Hepatocyte (in vitro differentiated cells): ENCODE measurements at regions not wholly inside any gene's neighbourhood (a gene's known extent, or its start where the extent isn't known, plus 50 kb on each side); places are given as distances from the start of the nearest gene placed in this dataset.

Experiments
- DNase-seq: peaks from one replicate; pipeline ENCODE4 v3.0.0-alpha.2; 2016; ENCODE audit warnings: low spot score
- H2AFZ ChIP-seq: fragments of 200-600 bp; sonication (generic); 2 replicates; pipeline ENCODE4 v1.6.0; 2016; ENCODE audit warnings: antibody characterized with exemption, mild to moderate bottlenecking
- H3K27ac ChIP-seq: fragments of 200-600 bp; sonication (generic); 2 replicates; pipeline ENCODE4 v1.5.1; 2016; ENCODE audit warnings: mild to moderate bottlenecking
- H3K27me3 ChIP-seq: fragments of 200-600 bp; sonication (generic); 2 replicates; pipeline ENCODE4 v1.6.1; 2016
- H3K36me3 ChIP-seq: fragments of 200-600 bp; sonication (generic); replicated peaks from 2 replicates; pipeline ENCODE4 v1.5.1; 2016; ENCODE audit warnings: low read depth; ENCODE audit not compliant: insufficient read depth
- H3K4me1 ChIP-seq: fragments of 200-600 bp; sonication (generic); 2 replicates; pipeline ENCODE4 v1.5.1; 2016; ENCODE audit warnings: mild to moderate bottlenecking, moderate library complexity; ENCODE audit not compliant: insufficient read depth
- H3K4me2 ChIP-seq: fragments of 200-600 bp; sonication (generic); 2 replicates; pipeline ENCODE4 v1.6.0; 2016
- H3K4me3 ChIP-seq: fragments of 200-600 bp; sonication (generic); 2 replicates; pipeline ENCODE4 v1.5.1; 2016; ENCODE audit warnings: mild to moderate bottlenecking
- H3K79me2 ChIP-seq: fragments of 200-600 bp; sonication (generic); 2 replicates; pipeline ENCODE4 v1.6.0; 2017; ENCODE audit warnings: mild to moderate bottlenecking
- H3K9me2 ChIP-seq: fragments of 200-600 bp; sonication (generic); replicated peaks from 2 replicates; pipeline ENCODE4 v1.6.0; 2017; ENCODE audit warnings: mild to moderate bottlenecking; ENCODE audit not compliant: insufficient read depth
- H3K9me3 ChIP-seq: fragments of 200-600 bp; sonication (generic); 2 replicates; pipeline ENCODE4 v1.5.1; 2016; ENCODE audit warnings: low read depth, mild to moderate bottlenecking
- H4K20me1 ChIP-seq: fragments of 200-600 bp; sonication (generic); 2 replicates; pipeline ENCODE4 v1.6.0; 2016; ENCODE audit warnings: mild to moderate bottlenecking; ENCODE audit not compliant: insufficient read depth, poor library complexity, severe bottlenecking
- EZH2 ChIP-seq: fragments of 200-600 bp; sonication (generic); IDR thresholded peaks from 2 replicates; pipeline ENCODE4 v1.6.1; 2016; ENCODE audit warnings: antibody characterized with exemption, mild to moderate bottlenecking, borderline replicate concordance
- EZH2phosphoT487 ChIP-seq: fragments of 200-600 bp; sonication (generic); IDR thresholded peaks from one replicate; pipeline ENCODE4 v1.6.1; 2018; ENCODE audit warnings: antibody characterized with exemption, mild to moderate bottlenecking, low read depth, moderate library complexity; ENCODE audit not compliant: unreplicated experiment, severe bottlenecking
- WGBS: methylation state at CpG from one replicate; pipeline ENCODE4 v1.1.6; 2016; ENCODE audit warnings: low lambda C conversion rate; ENCODE audit errors: missing lambda C conversion rate; 5-methylcytosine and 5-hydroxymethylcytosine counted together
- TF ChIP-seq, protein P1 (sequence below): fragments of 200-600 bp; sonication (generic); IDR thresholded peaks from 2 replicates; pipeline ENCODE4 v1.5.1; 2016; ENCODE audit warnings: antibody characterized with exemption, mild to moderate bottlenecking; ENCODE audit not compliant: poor library complexity

DNA sequence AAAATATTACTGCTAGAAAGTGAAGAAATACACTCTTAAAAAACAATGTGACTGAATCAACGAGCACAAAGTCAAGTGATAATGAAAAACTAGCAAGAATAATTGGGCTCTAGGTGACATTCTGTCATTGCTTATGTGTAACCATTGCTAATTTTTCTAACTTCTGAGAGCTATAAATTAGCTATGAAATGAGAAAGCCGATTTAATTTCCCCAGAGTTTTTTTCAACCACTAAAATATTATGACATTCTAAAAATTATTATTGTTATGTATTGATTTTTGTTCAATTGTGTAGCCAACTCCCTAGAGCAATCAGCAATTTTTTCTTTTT lies 458.6 kb upstream of the ATXN8OS start:
- WGBS = 85% methylated on average over 2 of the region's 2 CpGs
- Histone ChIP-seq H3K4me1 (no peaks in the 10 kb centered on the region), H3K4me3 (no peak overlapping the region), H3K9me3 (no peaks in the 10 kb centered on the region), H3K9me2 (no peaks in the 10 kb centered on the region), H3K36me3 (no peaks in the 10 kb centered on the region), H3K4me2 (no peak overlapping the region), H3K27me3 (no peaks in the 10 kb centered on the region), H2AFZ (no peak overlapping the region), H3K27ac (no peak overlapping the region), H3K79me2 (no peaks in the 10 kb centered on the region), H4K20me1 (no peaks in the 10 kb centered on the region)
- no peak for DNase-seq
- no peak for TF ChIP-seq EZH2phosphoT487
- TF ChIP-seq, protein P1, sequence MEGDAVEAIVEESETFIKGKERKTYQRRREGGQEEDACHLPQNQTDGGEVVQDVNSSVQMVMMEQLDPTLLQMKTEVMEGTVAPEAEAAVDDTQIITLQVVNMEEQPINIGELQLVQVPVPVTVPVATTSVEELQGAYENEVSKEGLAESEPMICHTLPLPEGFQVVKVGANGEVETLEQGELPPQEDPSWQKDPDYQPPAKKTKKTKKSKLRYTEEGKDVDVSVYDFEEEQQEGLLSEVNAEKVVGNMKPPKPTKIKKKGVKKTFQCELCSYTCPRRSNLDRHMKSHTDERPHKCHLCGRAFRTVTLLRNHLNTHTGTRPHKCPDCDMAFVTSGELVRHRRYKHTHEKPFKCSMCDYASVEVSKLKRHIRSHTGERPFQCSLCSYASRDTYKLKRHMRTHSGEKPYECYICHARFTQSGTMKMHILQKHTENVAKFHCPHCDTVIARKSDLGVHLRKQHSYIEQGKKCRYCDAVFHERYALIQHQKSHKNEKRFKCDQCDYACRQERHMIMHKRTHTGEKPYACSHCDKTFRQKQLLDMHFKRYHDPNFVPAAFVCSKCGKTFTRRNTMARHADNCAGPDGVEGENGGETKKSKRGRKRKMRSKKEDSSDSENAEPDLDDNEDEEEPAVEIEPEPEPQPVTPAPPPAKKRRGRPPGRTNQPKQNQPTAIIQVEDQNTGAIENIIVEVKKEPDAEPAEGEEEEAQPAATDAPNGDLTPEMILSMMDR = no peak
- no peak for TF ChIP-seq EZH2

DNA sequence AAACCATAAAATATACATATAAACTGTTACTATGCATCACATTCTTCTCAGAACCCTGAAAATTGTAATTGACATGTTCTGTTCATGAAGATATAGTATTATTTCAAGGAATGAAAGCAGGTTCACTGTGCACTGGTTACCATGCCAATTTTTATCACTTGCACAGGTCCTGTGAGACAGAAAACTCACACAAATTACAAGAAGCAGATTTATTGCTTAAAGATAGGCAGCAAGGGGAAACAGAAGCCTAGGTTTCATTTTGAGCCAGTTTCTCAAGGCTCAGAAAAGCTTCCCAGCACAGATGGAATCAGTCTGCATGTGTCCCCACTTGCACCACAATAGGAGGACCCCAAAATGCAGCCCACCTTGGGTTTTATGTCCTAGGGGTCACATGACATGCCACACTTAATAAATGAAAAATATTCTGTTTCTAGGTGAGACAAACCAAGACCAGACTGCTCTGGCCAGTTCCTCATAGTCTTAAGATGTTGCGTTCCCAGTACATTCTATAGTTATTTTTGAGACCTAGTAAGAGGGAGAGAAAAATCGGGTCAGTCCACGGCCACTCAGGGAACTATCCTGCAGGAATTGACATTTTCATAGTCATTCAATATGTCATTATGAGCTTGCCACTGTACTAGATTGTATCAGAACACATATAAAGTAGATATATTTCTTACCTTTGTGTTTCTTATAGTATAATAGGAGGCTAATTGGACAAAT lies 459.1 kb upstream of the ATXN8OS start:
- TF ChIP-seq EZH2 = no peak
- no peak for TF ChIP-seq EZH2phosphoT487
- TF ChIP-seq, protein P1 = no peak
- Histone ChIP-seq H2AFZ (no peak overlapping the region), H3K9me3 (no peaks in the 10 kb centered on the region), H3K4me2 (no peak overlapping the region), H3K27ac (no peak overlapping the region), H3K4me3 (no peak overlapping the region), H3K4me1 (no peaks in the 10 kb centered on the region), H3K36me3 (no peaks in the 10 kb centered on the region), H3K79me2 (no peaks in the 10 kb centered on the region), H3K9me2 (no peaks in the 10 kb centered on the region), H3K27me3 (no peaks in the 10 kb centered on the region), H4K20me1 (no peaks in the 10 kb centered on the region)
- DNase-seq = no peak
- WGBS = 88% methylated on average over 3 of the region's 3 CpGs

DNA sequence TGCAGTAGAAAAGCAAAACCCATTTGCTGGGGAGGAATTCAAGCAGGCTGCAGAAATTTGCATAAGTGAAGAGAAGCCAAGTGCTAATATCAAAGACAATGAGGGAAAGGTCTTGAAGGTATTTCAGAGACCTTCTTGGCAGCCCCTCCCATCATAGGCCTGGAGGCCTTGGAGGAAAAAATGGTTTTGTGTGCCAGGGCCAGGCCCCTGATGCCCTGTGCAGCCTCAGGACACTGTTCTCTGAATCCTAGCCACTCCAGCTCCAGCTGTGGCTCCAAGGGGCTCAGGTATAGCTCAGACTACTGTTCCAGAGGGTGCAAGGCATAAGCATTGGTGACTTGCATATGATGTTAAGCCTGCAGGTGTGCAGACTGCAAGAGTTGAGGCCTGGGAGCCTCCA lies 463.2 kb upstream of the ATXN8OS start:
- H3K9me3 ChIP-seq = no peaks in the 10 kb centered on the region
- no peak overlapping the region for H3K27ac ChIP-seq
- DNase-seq = no peak
- H3K4me1 ChIP-seq = no peaks in the 10 kb centered on the region
- H2AFZ ChIP-seq = no peak overlapping the region
- H3K4me2 ChIP-seq = no peak overlapping the region
- H3K4me3 ChIP-seq = no peak overlapping the region
- no peaks in the 10 kb centered on the region for H3K36me3 ChIP-seq
- H3K9me2 ChIP-seq = no peaks in the 10 kb centered on the region
- no peaks in the 10 kb centered on the region for H3K27me3 ChIP-seq
- H3K79me2 ChIP-seq = no peaks in the 10 kb centered on the region
- TF ChIP-seq EZH2phosphoT487 = no peak
- TF ChIP-seq, protein P1 = no peak
- TF ChIP-seq EZH2 = no peak
- no peaks in the 10 kb centered on the region for H4K20me1 ChIP-seq

DNA sequence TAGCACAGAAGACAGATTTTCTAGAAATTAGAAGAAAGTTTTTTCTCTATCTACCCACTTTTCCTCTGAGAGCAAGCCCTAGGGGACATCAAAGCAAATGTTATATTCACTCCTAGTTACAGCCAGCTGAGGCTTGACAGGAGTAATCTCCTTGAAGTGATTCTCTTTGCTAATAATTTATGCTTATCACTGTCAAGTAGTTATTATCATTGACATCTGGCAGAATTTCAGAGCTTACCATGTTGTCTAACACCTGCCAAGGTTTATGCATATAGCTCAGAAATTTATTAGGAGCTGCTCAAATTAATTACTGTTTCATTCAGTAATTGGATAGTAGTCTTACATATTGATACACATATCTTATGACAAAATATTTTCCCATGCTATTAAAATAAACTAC lies 465.9 kb upstream of the ATXN8OS start:
- H4K20me1 ChIP-seq = no peaks in the 10 kb centered on the region
- no peaks in the 10 kb centered on the region for H3K79me2 ChIP-seq
- DNase-seq = no peak
- H3K4me1 ChIP-seq = no peaks in the 10 kb centered on the region
- no peaks in the 10 kb centered on the region for H3K36me3 ChIP-seq
- no peak overlapping the region for H2AFZ ChIP-seq
- H3K9me3 ChIP-seq = no peaks in the 10 kb centered on the region
- no peak overlapping the region for H3K4me2 ChIP-seq
- TF ChIP-seq EZH2phosphoT487 (no peak), EZH2 (no peak)
- TF ChIP-seq, protein P1 = no peak
- H3K27ac ChIP-seq = no peak overlapping the region
- H3K27me3 ChIP-seq = no peaks in the 10 kb centered on the region
- no peaks in the 10 kb centered on the region for H3K9me2 ChIP-seq
- no peak overlapping the region for H3K4me3 ChIP-seq
